Choroid plexus epithelial cell (primary cell): ENCODE measurements at regions not wholly inside any gene's neighbourhood (a gene's known extent, or its start where the extent isn't known, plus 50 kb on each side); places are given as distances from the start of the nearest gene placed in this dataset.

Experiments
- DNase-seq: peaks from one replicate; pipeline ENCODE4 v3.0.0-alpha.2; 2010; ENCODE audit warnings: low read depth
- H3K4me3 ChIP-seq: 2 replicates; pipeline ENCODE4 v1.5.1; 2011; ENCODE audit warnings: low read depth, mild to moderate bottlenecking, control low read depth, low read length, moderate library complexity
- CTCF ChIP-seq: conservative IDR thresholded peaks from 2 replicates; pipeline ENCODE4 v1.5.1; 2011; ENCODE audit warnings: low read depth, mild to moderate bottlenecking, control low read depth, inconsistent platforms, low read length, moderate library complexity

GRCh38 chr3:30397030-30397429 is 209.4 kb upstream of the TGFBR2 start:
- DNase-seq, result no peak
- no peak overlapping the region for H3K4me3 ChIP-seq
- no peak for TF ChIP-seq CTCF

GRCh38 chr3:30399394-30400181 is 206.8 kb upstream of the TGFBR2 start:
- no peak for TF ChIP-seq CTCF
- DNase-seq, result peak; percentile 47
- no peak overlapping the region for H3K4me3 ChIP-seq

- DNase-seq, result peak; percentile 39
- H3K4me3 ChIP-seq, result no peak overlapping the region
- no peak for TF ChIP-seq CTCF
Observed at GRCh38 chr3:30400926-30401325, 205.5 kb upstream of the TGFBR2 start.

- peak; percentile 64 for DNase-seq
- H3K4me3 ChIP-seq, result no peak overlapping the region
- TF ChIP-seq CTCF, result no peak
Observed at GRCh38 chr3:30401971-30402370, 204.4 kb upstream of the TGFBR2 start.

- no peak overlapping the region for H3K4me3 ChIP-seq
- TF ChIP-seq CTCF, result no peak
- DNase-seq, result no peak
Observed at GRCh38 chr3:30407651-30408050, 198.8 kb upstream of the TGFBR2 start.

GRCh38 chr3:30408105-30408557 is 198.3 kb upstream of the TGFBR2 start:
- peak; percentile 32 for TF ChIP-seq CTCF
- DNase-seq, result peak; percentile 69
- no peak overlapping the region for H3K4me3 ChIP-seq

- TF ChIP-seq CTCF, result no peak
- H3K4me3 ChIP-seq, result no peak overlapping the region
- DNase-seq, result peak; percentile 61
Observed at GRCh38 chr3:30418443-30418842, 188.0 kb upstream of the TGFBR2 start.
